PC-9 (cell line): ENCODE measurements at regions not wholly inside any gene's neighbourhood (a gene's known extent, or its start where the extent isn't known, plus 50 kb on each side); places are given as distances from the start of the nearest gene placed in this dataset.

ENCODE experiments used
- CTCF ChIP-seq: fragments of 200-600 bp; sonication (generic); conservative IDR thresholded peaks from 2 replicates; pipeline ENCODE4 v1.6.1; 2017; ENCODE audit warnings: mixed run types, antibody characterized with exemption, mild to moderate bottlenecking, moderate library complexity
- EZH2 ChIP-seq: fragments of 200-600 bp; sonication (generic); IDR thresholded peaks from 2 replicates; pipeline ENCODE4 v1.8.0; 2017; ENCODE audit warnings: antibody characterized with exemption, low read depth

GRCh38 chr10:118918587-118918986 is 110.9 kb upstream of the NANOS1 start:
- no peak for TF ChIP-seq CTCF
- no peak for TF ChIP-seq EZH2
